OCI-LY3 (cell line): ENCODE measurements at regions not wholly inside any gene's neighbourhood (a gene's known extent, or its start where the extent isn't known, plus 50 kb on each side); places are given as distances from the start of the nearest gene placed in this dataset.

Experiments
- EZH2phosphoT487 ChIP-seq: fragments of 200-600 bp; shearing (Covaris generic); IDR thresholded peaks from 2 replicates; pipeline ENCODE4 v1.6.1; 2018; ENCODE audit warnings: antibody characterized with exemption, mixed run types, low read depth
- TF ChIP-seq, protein P1 (sequence below): fragments of 200-600, 300-600 bp; sonication (generic); IDR thresholded peaks from 2 replicates; pipeline ENCODE4 v1.5.1; 2014; ENCODE audit warnings: antibody characterized with exemption, low read length, low read depth

DNA sequence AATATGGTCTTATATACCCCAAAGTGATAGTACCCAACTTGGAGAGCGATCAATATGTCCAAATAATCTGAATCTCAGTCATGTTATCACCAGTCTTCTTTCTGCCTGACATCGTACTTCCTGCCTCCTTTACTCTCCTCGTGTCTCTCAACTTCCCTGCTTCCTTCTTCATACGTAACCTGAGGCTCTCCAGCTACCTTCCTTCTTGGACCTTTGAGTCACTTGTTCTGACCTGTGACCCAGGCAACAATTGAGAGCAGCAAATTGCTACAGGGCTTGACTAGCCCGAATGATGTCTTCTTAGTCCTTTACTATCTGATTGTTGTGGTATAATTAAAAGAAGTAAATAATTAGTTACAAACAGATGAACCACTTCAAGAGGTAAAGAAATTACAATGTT is 145.9 kb upstream of the MBNL1 start:
- TF ChIP-seq, protein P1, sequence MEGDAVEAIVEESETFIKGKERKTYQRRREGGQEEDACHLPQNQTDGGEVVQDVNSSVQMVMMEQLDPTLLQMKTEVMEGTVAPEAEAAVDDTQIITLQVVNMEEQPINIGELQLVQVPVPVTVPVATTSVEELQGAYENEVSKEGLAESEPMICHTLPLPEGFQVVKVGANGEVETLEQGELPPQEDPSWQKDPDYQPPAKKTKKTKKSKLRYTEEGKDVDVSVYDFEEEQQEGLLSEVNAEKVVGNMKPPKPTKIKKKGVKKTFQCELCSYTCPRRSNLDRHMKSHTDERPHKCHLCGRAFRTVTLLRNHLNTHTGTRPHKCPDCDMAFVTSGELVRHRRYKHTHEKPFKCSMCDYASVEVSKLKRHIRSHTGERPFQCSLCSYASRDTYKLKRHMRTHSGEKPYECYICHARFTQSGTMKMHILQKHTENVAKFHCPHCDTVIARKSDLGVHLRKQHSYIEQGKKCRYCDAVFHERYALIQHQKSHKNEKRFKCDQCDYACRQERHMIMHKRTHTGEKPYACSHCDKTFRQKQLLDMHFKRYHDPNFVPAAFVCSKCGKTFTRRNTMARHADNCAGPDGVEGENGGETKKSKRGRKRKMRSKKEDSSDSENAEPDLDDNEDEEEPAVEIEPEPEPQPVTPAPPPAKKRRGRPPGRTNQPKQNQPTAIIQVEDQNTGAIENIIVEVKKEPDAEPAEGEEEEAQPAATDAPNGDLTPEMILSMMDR, result no peak
- no peak for TF ChIP-seq EZH2phosphoT487
